Fibroblast of skin of abdomen (primary cell): ENCODE measurements at regions not wholly inside any gene's neighbourhood (a gene's known extent, or its start where the extent isn't known, plus 50 kb on each side); places are given as distances from the start of the nearest gene placed in this dataset.
"Not testable (repeated sequence)": the region's sequence is repeated elsewhere in the genome, so short reads cannot be mapped to it uniquely, and the experiment has no call there.

Source experiments
- DNase-seq: peaks from one replicate; pipeline ENCODE4 v3.0.0-alpha.2; 2013

DNA sequence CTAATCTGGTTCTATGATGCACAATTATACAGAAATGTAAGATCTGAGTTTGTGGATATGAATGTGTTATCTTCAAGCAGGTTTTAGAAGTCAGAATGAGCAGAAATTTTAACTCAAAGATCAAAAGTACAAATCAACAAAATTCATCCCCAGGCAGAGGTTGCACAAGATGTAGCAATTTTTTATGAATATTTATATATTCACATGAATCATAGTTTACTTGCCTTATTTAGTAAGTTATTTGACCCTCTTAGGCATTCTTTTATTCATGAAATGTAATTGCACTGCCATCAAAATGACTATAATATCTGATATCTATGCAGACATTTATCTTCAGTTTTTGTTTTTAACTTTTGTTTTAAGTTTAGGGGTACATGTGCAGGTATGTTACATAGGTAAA is 103.1 kb upstream of the DAZL start:
- no peak for DNase-seq

DNA sequence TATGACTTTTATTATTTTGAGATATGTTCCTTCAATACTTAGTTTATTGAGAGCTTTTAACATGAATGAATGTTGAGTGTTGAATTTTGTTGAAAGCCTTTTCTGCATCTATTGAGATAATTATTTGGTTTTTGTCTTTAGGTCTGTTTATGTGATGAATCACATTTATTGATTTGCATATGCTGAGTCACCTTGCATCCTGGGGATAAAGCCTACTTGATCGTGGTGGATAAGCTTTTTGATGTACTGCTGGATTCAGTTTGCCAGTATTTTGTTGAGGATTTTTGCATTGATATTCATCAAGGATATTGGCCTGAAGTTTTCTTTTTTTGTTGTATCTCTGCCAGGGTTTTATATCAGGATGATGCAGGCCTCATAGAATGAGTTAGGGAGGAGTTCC is 106.5 kb upstream of the DAZL start:
- DNase-seq: not testable (repeated sequence)

DNA sequence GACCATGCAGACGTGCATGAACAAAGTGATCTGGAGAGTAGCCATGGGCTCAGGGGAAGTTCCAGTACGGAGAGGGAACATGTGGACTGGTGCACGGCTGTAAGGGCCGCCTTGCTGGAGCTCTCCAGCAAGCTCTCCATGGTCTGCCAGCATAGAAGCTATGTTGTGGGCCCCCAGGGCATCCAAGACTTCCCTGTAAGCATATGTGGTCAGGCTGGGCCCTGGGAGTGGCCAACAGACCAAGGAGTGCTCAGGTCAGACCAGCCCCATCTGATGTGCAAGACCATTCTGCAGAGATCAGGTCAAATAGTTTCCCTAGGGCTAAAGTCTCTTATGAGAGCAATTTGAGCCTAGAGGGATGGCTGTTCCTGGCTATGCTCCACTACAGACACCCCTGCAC is 110.1 kb upstream of the DAZL start:
- DNase-seq: no peak

DNA sequence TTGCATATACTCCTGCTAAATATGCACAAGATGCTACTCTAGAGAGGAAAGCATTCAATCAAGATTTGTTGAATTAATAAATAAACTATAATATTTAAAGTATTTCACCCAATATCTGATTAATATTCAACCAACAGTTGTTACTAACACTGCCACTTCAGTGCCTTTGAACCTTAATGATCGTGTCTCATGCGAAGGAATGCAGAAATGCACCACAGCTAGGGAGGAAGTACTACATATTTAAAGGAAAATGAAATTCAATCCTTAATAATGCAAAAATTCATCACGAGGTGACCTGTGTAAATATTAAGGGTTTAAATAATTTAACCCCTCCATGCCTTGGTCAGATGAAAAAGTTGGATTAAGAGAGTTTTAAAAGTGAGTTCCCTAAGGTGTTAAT is 114.2 kb upstream of the DAZL start:
- no peak for DNase-seq

DNA sequence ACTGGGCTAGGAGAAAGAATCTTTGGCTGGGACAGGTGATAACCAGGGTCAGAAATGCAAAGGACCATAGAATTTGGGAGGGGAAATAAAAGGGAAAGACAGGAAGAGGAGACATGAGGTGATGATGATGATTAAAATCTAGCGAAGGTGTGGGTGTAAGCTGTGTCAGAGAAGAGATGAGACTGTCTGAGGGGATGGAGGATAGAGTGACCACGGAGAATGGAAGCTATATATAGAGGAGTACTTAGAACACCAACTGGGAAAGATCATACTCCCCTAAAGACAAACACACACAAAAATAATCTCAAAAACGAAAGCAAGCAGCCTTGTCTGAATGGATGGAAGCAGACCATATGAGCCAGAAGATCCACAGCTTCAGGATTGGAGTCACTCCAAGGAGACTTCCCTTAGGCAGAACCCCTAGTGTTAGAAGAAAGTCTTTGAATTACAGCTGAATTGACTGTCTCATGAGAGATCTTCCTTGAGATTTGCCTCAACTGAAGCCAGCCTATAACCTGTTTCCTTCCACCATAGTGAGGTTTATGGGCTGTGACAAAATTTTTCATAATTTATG is 115.2 kb upstream of the DAZL start:
- DNase-seq: no peak

DNA sequence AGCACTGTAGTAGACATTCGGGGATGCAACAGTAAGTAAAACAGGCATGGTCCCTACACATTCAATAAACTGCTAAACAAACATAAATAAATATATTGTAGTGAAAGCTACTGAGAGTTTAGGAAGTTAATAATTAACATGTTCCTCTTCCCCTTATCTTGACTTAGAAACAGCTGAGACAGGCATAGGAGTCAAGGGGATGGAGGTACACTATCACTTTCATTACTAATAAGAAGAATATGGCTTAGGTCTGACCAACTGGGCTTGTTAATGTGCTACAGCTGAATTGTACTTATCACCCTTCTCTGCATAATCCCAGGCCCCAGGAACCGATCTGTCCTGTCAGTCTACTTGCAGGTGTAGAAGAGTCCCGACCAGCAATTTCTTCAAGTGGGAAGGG is 116.3 kb upstream of the DAZL start:
- no peak for DNase-seq

- DNase-seq: peak; percentile 29
Observed at GRCh38 chr3:16723978-16724377, 118.8 kb upstream of the DAZL start.

DNA sequence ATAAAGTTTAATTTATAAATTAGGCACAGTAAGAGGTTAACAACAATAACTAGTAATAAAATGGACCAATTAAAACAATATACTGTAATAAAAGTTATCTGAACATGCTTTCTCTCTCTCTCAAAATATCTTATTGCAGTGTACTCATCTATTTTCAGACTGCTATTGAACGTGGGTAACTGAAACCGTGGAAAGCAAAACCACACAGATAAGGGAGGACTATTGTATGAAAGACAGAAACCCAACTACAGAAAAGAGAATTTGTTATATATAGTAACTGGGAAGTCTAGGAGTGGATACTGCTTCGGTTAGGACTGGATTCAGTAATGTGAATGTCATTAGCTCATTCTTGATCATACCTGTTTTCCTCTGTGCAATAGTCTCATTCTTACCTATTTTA is 119.3 kb upstream of the DAZL start:
- DNase-seq: no peak

DNA sequence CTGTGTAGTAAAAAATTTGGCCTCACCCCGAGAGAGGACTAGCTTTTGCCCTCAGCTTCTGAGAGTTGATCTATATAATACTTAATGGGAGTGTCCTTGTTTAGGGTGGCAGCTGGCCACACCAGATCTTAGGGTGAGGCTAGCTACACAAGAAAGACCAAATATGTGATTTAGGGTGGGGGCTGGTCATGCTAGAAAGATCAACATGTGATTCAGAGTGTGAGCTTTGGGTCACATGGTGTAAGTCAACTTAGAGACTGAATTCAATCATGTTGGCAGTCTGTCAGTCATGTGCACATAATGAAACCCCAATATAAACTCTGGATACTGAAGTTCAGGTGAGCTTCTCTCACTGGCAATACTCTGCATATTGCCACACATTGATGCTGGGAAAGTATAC is 120.7 kb upstream of the DAZL start:
- no peak for DNase-seq

- peak; percentile 87 for DNase-seq
Observed at GRCh38 chr3:16728770-16729745, 123.8 kb upstream of the DAZL start.

GRCh38 chr3:16738451-16738850 is 133.2 kb upstream of the DAZL start:
- DNase-seq: peak; percentile 38

DNA sequence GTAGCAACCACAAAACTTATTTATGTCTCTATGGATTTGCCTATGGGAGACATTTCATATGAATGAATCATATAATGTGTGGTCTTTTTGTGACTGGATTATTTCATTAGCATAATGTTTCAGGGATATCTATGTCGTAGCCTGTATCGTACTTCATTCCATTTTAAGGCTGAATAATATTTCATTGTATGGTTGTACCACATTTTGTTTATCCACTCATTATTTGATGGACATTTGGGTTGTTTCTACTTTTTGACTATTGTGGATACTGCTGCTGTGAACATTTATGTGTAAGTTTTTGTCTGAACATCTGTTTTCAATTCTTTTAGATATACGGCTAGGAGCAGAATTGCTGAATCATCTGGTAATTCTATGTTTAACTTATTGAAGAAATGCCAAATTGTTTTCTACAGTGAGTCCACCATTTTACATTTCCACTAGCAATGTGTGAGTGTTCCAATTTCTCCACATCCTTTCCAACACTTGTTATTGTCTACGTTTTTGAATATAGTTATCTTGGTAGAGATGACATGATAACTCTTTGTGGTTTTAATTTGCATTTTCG is 134.4 kb upstream of the DAZL start:
- DNase-seq: peak; percentile 93

DNA sequence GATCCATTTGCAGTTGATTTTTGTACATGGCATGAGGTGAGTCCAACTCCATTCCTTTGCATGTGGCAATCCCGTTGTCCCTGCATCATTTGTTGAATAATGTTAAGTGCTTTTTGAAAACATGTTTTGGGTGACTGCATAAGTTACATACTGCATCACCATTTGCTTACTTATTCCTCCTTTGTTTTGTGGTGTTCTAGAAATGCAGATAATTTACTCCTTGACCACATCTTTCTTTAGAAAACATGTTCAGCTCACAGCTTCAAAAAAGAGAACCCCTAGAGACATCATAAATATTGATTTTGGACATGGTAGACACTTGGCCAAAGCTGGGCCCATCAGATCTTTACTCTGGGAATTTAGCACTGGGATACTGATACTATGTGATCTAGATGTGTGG is 135.3 kb upstream of the DAZL start:
- DNase-seq: peak; percentile 29

GRCh38 chr3:16741103-16741758 is 136.0 kb upstream of the DAZL start:
- peak; percentile 97 for DNase-seq

- peak; percentile 90 for DNase-seq
Observed at GRCh38 chr3:16741890-16742289, 136.7 kb upstream of the DAZL start.

GRCh38 chr3:16743276-16743675 is 138.1 kb upstream of the DAZL start:
- peak; percentile 33 for DNase-seq

DNA sequence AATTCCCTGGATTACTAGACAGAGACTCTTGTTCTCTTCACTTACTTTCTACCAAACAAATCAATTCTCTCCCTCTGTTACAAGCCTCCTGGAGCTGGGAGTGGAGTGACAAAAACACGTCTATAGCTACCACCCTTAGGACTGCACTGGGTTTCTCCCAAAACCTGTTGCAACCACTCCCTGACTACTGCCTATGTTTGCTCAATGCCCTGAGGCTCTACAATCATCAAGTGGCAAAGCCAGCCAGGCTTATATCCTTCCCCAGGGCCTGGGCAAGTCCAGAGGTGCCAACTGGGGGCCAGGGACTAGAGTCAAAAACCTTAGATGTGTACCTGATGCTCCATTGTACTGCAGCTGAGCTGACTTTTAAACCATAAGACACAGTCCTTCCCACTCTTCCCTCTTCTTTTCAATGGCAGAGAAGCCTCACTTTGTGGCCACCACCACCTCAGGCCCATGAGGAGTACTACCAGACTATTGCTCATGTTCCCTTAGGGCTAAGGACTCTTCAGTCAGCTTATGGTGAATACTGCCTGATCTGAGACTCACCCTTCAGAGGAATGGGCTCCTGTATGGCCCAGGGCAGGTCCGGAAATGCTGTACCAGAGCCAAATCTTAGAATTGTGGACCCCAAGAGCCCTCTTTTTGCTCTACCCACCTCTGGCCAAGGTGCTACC is 125.4 kb upstream of the PLCL2 start:
- DNase-seq: no peak

DNA sequence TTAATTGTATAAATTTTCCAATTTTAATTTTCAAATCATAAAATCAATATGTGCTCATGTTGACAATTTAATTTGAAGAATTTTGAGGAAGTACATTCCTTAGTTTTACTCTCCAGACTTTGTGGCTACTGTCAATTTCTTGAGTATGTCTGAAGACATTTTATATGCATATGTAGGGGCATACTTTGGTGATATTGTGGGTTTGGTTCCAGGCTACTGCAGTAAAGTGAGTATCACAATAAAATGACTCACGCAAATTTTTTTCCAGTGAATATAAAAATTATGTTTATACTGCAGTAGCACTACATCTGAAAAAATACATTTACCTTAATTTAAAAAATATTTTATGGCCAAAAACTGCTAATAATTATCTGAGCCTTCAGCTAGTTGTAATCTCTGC is 123.2 kb upstream of the PLCL2 start:
- DNase-seq: peak; percentile 87

DNA sequence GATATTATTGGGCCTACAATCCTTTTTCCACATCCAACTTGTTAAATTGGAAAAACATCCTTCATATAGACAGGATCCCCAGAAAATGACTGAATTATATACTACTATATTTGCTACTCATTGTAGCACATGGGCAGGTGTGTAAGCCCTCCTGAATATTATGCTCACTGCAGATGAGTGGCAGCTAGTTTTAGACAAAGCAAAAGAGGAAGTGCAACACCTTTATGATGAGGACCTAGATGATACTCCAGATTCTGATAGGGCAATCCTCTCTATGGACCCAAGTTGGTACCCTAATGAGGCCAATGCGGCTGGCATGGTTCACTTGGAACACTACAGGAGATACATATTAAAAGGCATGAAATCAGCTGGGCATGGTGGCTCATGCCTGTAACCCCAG is 119.1 kb upstream of the PLCL2 start:
- no peak for DNase-seq

DNA sequence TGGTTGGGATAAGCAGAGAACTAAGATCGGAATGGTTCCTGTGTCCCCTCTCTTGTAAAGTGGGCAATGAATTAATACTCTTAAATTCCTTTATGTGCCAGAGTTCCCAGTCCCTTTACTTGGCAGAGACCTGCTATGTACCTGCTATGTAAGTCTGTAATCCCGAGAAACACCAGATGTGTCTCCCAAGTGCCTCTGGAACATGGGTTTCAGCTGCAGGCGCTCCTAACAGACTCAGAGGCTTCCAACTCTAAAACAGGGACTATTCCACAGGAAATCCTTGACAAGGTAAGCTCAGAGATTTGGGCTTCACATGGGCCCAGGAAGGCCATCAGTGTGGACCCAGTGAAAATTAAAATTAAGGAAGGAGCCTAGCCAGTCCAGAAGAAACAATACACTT is 117.7 kb upstream of the PLCL2 start:
- peak; percentile 12 for DNase-seq

DNA sequence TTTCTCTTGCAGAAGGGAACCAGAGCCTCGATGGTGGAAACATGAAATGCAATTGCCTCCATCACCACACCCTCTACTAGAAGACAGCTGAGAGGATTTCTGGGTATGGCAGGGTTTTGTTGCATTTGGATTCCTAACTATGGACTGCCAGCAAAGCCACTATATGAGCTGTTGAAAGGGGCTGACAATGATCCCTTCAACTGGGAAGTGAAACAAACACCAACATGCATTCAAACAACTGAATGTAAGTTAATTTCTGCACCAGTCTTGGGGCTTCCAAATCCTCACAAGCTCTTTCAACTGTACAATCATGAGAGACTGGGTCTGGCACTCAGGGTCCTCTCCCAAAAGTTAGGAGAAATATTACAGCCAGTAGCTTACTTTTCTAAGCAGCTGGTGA is 116.7 kb upstream of the PLCL2 start:
- no peak for DNase-seq

GRCh38 chr3:16768956-16769355 is 115.8 kb upstream of the PLCL2 start:
- peak; percentile 75 for DNase-seq

DNA sequence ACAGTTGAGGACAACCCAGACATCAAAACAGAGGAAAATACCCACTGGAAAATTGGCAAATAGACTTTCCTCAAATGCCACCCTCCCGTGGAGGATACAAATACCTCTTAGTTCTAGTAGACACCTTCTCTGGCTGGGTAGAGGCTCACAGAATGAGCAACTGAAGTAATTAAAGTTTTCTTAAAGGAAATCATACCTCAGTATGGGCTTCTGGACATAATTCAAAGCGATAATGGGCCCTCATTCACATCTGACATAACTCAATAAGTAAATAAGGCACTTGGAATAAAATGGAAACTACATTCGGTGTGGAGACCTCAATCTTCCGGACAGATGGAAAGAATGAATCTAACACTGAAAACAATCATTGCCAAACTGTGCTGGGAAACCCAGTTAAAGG is 115.2 kb upstream of the PLCL2 start:
- no peak for DNase-seq
